B cell (primary cell): ENCODE measurements at regions not wholly inside any gene's neighbourhood (a gene's known extent, or its start where the extent isn't known, plus 50 kb on each side); places are given as distances from the start of the nearest gene placed in this dataset.

Source experiments
- ATAC-seq: fragments of 200-7000 bp; cut with Tn5 transposase; one replicate; pipeline ENCODE4 v1.10.0; 2021; ENCODE audit warnings: low read depth, mild to moderate bottlenecking, moderate number of reproducible peaks, moderate library complexity
- CTCF ChIA-PET: fragments of 350-600 bp; sonication (Branson Sonifier 250); formaldehyde crosslinking; loops from one replicate; lab custom pipeline; 2021; ENCODE audit warnings: antibody characterized with exemption, inconsistent platforms; lab: Charles Lee
- POLR2A ChIA-PET: fragments of 350-600 bp; sonication (Branson Sonifier 250); formaldehyde crosslinking; loops from one replicate; lab custom pipeline; 2021; ENCODE audit warnings: antibody characterized with exemption; lab: Charles Lee
- DNase-seq: peaks from one replicate; pipeline ENCODE4 v3.0.0; 2013
- H2AFZ ChIP-seq: 2 replicates; pipeline ENCODE4 v1.6.1; 2012; ENCODE audit warnings: mild to moderate bottlenecking, low read depth, low read length; ENCODE audit not compliant: insufficient read depth, poor library complexity, severe bottlenecking
- H3K27ac ChIP-seq, 2 donors: 1 replicate in 1 of 2; 2 replicates in 1 of 2; pipeline ENCODE4 v1.5.1; 2012 to 2013; ENCODE audit warnings: low read length in 2 of 2, mild to moderate bottlenecking in 2 of 2, moderate library complexity in 1 of 2
- H3K27me3 ChIP-seq, 4 experiments: fragments of 200-600 bp in 1 of 4; sonication (generic) in 1 of 4; replicated peaks in 1 of 4; 1 replicate in 2 of 4; 2 replicates in 2 of 4; pipeline versions ENCODE4 v1.6.1 to v1.7.0; 2013 to 2016; ENCODE audit warnings: low read length in 3 of 4, mild to moderate bottlenecking in 2 of 4, mixed read lengths in 1 of 4, moderate library complexity in 1 of 4; ENCODE audit not compliant: insufficient read depth in 4 of 4, control insufficient read depth in 3 of 4; ENCODE audit errors: control extremely low read depth in 1 of 4
- H3K36me3 ChIP-seq, 2 experiments: replicated peaks in 1 of 2; 1 replicate in 1 of 2; 2 replicates in 1 of 2; pipeline versions ENCODE4 v1.6.1 to v1.7.1; 2013; ENCODE audit warnings: low read length in 1 of 2; ENCODE audit not compliant: insufficient read depth in 2 of 2, control insufficient read depth in 1 of 2; ENCODE audit errors: control extremely low read depth in 1 of 2, extremely low read depth in 1 of 2
- H3K4me1 ChIP-seq, 2 donors: fragments of 200-600 bp in 1 of 2; sonication (generic) in 1 of 2; 1 replicate in 1 of 2; 2 replicates in 1 of 2; pipeline versions ENCODE4 v1.5.1 to v1.6.1; 2013 to 2017; ENCODE audit warnings: low read length in 2 of 2; ENCODE audit not compliant: control insufficient read depth in 2 of 2, insufficient read depth in 2 of 2
- H3K4me2 ChIP-seq: replicated peaks from 2 replicates; pipeline ENCODE3; 2012; ENCODE audit warnings: mild to moderate bottlenecking, low read depth, low read length; ENCODE audit not compliant: poor library complexity, severe bottlenecking
- H3K4me3 ChIP-seq, 5 experiments: fragments of 200-600 bp in 1 of 5; sonication (generic) in 1 of 5; 1 replicate in 3 of 5; 2 replicates in 2 of 5; pipeline versions ENCODE4 v1.5.1 to v1.7.0; 2011 to 2016; ENCODE audit warnings: low read length in 4 of 5, mild to moderate bottlenecking in 4 of 5, low read depth in 2 of 5, control low read depth in 1 of 5, moderate library complexity in 1 of 5; ENCODE audit not compliant: insufficient read depth in 1 of 5; ENCODE audit errors: control extremely low read depth in 1 of 5, extremely low read depth in 1 of 5
- H3K79me2 ChIP-seq: fragments of 200-600 bp; sonication (generic); one replicate; pipeline ENCODE4 v1.6.0; 2016; ENCODE audit warnings: low read length; ENCODE audit not compliant: control insufficient read depth, insufficient read depth
- H3K9ac ChIP-seq: fragments of 200-600 bp; sonication (generic); 2 replicates; pipeline ENCODE4 v1.6.1; 2017; ENCODE audit warnings: mild to moderate bottlenecking, low read length, moderate library complexity
- H3K9me3 ChIP-seq, 3 donors: one replicate each; pipeline versions ENCODE4 v1.6.1 to v1.7.1; 2013; ENCODE audit warnings: low read length in 2 of 3; ENCODE audit not compliant: control insufficient read depth in 2 of 3, insufficient read depth in 1 of 3; ENCODE audit errors: control extremely low read depth in 1 of 3
- H4K20me1 ChIP-seq: 2 replicates; pipeline ENCODE4 v1.6.0; 2012; ENCODE audit warnings: mild to moderate bottlenecking, low read length; ENCODE audit not compliant: insufficient read depth, control insufficient read depth, poor library complexity, severe bottlenecking
- H3K27ac Mint-ChIP-seq: one replicate; pipeline ENCODE4 v1.8.0; 2021; ENCODE audit warnings: mixed read lengths
- H3K27me3 Mint-ChIP-seq: one replicate; pipeline ENCODE4 v1.8.0; 2021; ENCODE audit warnings: mixed read lengths
- H3K4me1 Mint-ChIP-seq: one replicate; pipeline ENCODE4 v1.8.0; 2021; ENCODE audit warnings: mixed read lengths
- H3K4me3 Mint-ChIP-seq: one replicate; pipeline ENCODE4 v1.8.0; 2021; ENCODE audit warnings: mixed read lengths
- H3K9me3 Mint-ChIP-seq: one replicate; pipeline ENCODE4 v1.8.0; 2022; ENCODE audit warnings: mixed read lengths; ENCODE audit not compliant: insufficient read depth
- EZH2 ChIP-seq: IDR thresholded peaks from 2 replicates; pipeline ENCODE4 v1.6.1; 2012; ENCODE audit warnings: borderline replicate concordance, low read depth, mild to moderate bottlenecking, moderate library complexity, low read length; ENCODE audit not compliant: insufficient read depth, poor library complexity, severe bottlenecking
- WGBS: methylation state at CpG from one replicate; pipeline ENCODE4 v1.1.5; 2013; ENCODE audit warnings: missing lambda C conversion rate; ENCODE audit not compliant: insufficient coverage; 5-methylcytosine and 5-hydroxymethylcytosine counted together
- intact Hi-C: fragments of 100-400 bp; cut with micrococcal nuclease; formaldehyde crosslinking; loops from one replicate; pipeline ENCODE4 v1.10.0; 2022
- TF ChIP-seq, protein P1 (sequence below): fragments of 200-600 bp; IDR thresholded peaks from one replicate; pipeline ENCODE4 v1.8.0; 2022; ENCODE audit warnings: antibody characterized with exemption, mild to moderate bottlenecking

DNA sequence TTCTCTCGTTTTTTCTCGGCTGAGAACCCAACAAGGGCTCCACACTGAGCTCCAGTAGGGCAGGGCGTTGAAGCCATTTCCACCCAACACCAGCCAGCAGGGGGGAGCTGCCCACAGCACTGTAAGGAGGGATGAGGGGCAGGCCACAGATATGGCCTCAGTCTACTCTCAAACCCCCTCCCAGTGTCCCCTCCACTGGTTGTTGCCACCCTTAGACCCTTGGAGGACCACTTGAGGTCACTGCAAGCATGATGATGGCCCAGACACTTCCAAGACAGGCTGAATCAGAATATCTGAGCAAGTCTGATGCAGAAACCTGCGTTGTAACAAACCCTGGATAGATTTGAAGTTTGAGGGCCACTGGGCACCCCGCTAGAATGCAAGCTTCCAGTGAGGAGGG lies 217.0 kb upstream of the CST7 start:
- ChIA-PET CTCF (no interaction called here), POLR2A (no interaction called here)
- H3K27me3 Mint-ChIP-seq, result no peaks in the 10 kb centered on the region
- no peak overlapping the region for H2AFZ ChIP-seq
- no peaks in the 10 kb centered on the region for H4K20me1 ChIP-seq
- H3K4me3 ChIP-seq, result no peak overlapping the region
- H3K9ac ChIP-seq, result no peak overlapping the region
- no peak overlapping the region for H3K27ac Mint-ChIP-seq
- no peaks in the 10 kb centered on the region for H3K27me3 ChIP-seq
- ATAC-seq (no peak), DNase-seq (no peak)
- H3K27ac ChIP-seq, result no peak overlapping the region
- H3K36me3 ChIP-seq, result no peaks in the 10 kb centered on the region
- no peaks in the 10 kb centered on the region for H3K9me3 Mint-ChIP-seq
- WGBS, result 91% methylated on average over 4 of the region's 5 CpGs
- H3K4me1 Mint-ChIP-seq, result no peaks in the 10 kb centered on the region
- no peak for TF ChIP-seq EZH2
- TF ChIP-seq, protein P1, sequence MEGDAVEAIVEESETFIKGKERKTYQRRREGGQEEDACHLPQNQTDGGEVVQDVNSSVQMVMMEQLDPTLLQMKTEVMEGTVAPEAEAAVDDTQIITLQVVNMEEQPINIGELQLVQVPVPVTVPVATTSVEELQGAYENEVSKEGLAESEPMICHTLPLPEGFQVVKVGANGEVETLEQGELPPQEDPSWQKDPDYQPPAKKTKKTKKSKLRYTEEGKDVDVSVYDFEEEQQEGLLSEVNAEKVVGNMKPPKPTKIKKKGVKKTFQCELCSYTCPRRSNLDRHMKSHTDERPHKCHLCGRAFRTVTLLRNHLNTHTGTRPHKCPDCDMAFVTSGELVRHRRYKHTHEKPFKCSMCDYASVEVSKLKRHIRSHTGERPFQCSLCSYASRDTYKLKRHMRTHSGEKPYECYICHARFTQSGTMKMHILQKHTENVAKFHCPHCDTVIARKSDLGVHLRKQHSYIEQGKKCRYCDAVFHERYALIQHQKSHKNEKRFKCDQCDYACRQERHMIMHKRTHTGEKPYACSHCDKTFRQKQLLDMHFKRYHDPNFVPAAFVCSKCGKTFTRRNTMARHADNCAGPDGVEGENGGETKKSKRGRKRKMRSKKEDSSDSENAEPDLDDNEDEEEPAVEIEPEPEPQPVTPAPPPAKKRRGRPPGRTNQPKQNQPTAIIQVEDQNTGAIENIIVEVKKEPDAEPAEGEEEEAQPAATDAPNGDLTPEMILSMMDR, result no peak
- intact Hi-C loops, result no loop called here
- H3K4me1 ChIP-seq, result no peaks in the 10 kb centered on the region
- H3K9me3 ChIP-seq, result peaks cover 0 to 3% (median 0%) of the 10 kb centered on the region in 3 donors
- no peak overlapping the region for H3K4me2 ChIP-seq
- H3K4me3 Mint-ChIP-seq, result no peak overlapping the region
- no peaks in the 10 kb centered on the region for H3K79me2 ChIP-seq

- Histone ChIP-seq H3K36me3 (no peaks in the 10 kb centered on the region), H3K4me1 (no peaks in the 10 kb centered on the region), H3K79me2 (no peaks in the 10 kb centered on the region), H2AFZ (no peak overlapping the region), H3K9ac (no peak overlapping the region), H3K27me3 (no peaks in the 10 kb centered on the region), H3K27ac (no peak overlapping the region), H3K4me3 (no peak overlapping the region), H3K9me3 (peaks cover 0 to 3% (median 0%) of the 10 kb centered on the region in 3 donors), H3K4me2 (no peak overlapping the region), H4K20me1 (no peaks in the 10 kb centered on the region)
- 100% methylated on average over 4 of the region's 4 CpGs for WGBS
- intact Hi-C loops, result no loop called here
- no peak for DNase-seq
- Mint-ChIP-seq H3K9me3 (no peaks in the 10 kb centered on the region), H3K4me1 (no peaks in the 10 kb centered on the region), H3K27me3 (no peaks in the 10 kb centered on the region), H3K4me3 (no peak overlapping the region), H3K27ac (no peak overlapping the region)
- CTCF ChIA-PET, result no interaction called here
- POLR2A ChIA-PET, result no interaction called here
- TF ChIP-seq, protein P1, result no peak
- TF ChIP-seq EZH2, result no peak
- no peak for ATAC-seq
These were observed 216.5 kb upstream of the CST7 start for GRCh38 chr20:24732599-24732998.
